GM19035 (cell line): ENCODE measurements at regions not wholly inside any gene's neighbourhood (a gene's known extent, or its start where the extent isn't known, plus 50 kb on each side); places are given as distances from the start of the nearest gene placed in this dataset.

Source experiments
- ATAC-seq: cut with Tn5 transposase; IDR thresholded peaks from one replicate; pipeline ENCODE4 v1.9.1; 2021; ENCODE audit not compliant: unreplicated experiment

- no peak for ATAC-seq
Measured at GRCh38 chrX:9339603-9340491, 125.0 kb upstream of the TBL1X start.

- peak; percentile 24 for ATAC-seq
Measured at GRCh38 chrX:9340598-9341290, 124.1 kb upstream of the TBL1X start.

GRCh38 chrX:9341291-9342201 lies 123.3 kb upstream of the TBL1X start:
- ATAC-seq: peak; percentile 89

GRCh38 chrX:9342561-9343051 lies 122.3 kb upstream of the TBL1X start:
- ATAC-seq: no peak

- no peak for ATAC-seq
Measured at GRCh38 chrX:9343971-9344370, 120.9 kb upstream of the TBL1X start.

GRCh38 chrX:9345957-9346356 lies 118.9 kb upstream of the TBL1X start:
- ATAC-seq: no peak

GRCh38 chrX:9349572-9350494 lies 115.0 kb upstream of the TBL1X start:
- ATAC-seq: no peak

GRCh38 chrX:9351126-9351525 lies 113.7 kb upstream of the TBL1X start:
- ATAC-seq: no peak

GRCh38 chrX:9352243-9352642 lies 112.6 kb upstream of the TBL1X start:
- peak; percentile 57 for ATAC-seq

- ATAC-seq: peak; percentile 75
Measured at GRCh38 chrX:9352694-9353411, 112.0 kb upstream of the TBL1X start.

GRCh38 chrX:9354918-9355317 lies 109.9 kb upstream of the TBL1X start:
- no peak for ATAC-seq

- no peak for ATAC-seq
Measured at GRCh38 chrX:9355739-9356138, 109.1 kb upstream of the TBL1X start.

GRCh38 chrX:9356846-9357245 lies 108.0 kb upstream of the TBL1X start:
- ATAC-seq: no peak

GRCh38 chrX:9357518-9358114 lies 107.2 kb upstream of the TBL1X start:
- no peak for ATAC-seq

GRCh38 chrX:9362363-9362928 lies 102.4 kb upstream of the TBL1X start:
- ATAC-seq: no peak

- no peak for ATAC-seq
Measured at GRCh38 chrX:9367421-9367820, 97.4 kb upstream of the TBL1X start.

GRCh38 chrX:9368262-9368661 lies 96.6 kb upstream of the TBL1X start:
- ATAC-seq: no peak

GRCh38 chrX:9369802-9370291 lies 95.0 kb upstream of the TBL1X start:
- ATAC-seq: no peak
